Mucosa of rectum (tissue), 2 donors: ENCODE measurements at regions not wholly inside any gene's neighbourhood (a gene's known extent, or its start where the extent isn't known, plus 50 kb on each side); places are given as distances from the start of the nearest gene placed in this dataset.

Experiments used
- H3K27ac ChIP-seq, 2 donors: one replicate each; pipeline ENCODE4 v1.7.0; 2013; ENCODE audit warnings: inconsistent platforms in 2 of 2, low read depth in 2 of 2, low read length in 2 of 2
- H3K27me3 ChIP-seq, 2 donors: one replicate each; pipeline ENCODE4 v1.7.0; 2013; ENCODE audit warnings: low read length in 2 of 2; ENCODE audit not compliant: control insufficient read depth in 2 of 2, insufficient read depth in 2 of 2
- H3K36me3 ChIP-seq, 2 donors: one replicate each; pipeline ENCODE4 v1.7.0; 2013; ENCODE audit warnings: low read length in 2 of 2; ENCODE audit not compliant: control insufficient read depth in 2 of 2, insufficient read depth in 2 of 2
- H3K4me1 ChIP-seq, 2 donors: one replicate each; pipeline ENCODE4 v1.7.0; 2013; ENCODE audit warnings: low read length in 2 of 2, mild to moderate bottlenecking in 1 of 2; ENCODE audit not compliant: control insufficient read depth in 2 of 2, insufficient read depth in 2 of 2
- H3K4me3 ChIP-seq, 2 donors: one replicate each; pipeline ENCODE4 v1.7.0; 2013; ENCODE audit warnings: low read length in 2 of 2
- H3K9ac ChIP-seq, 2 donors: one replicate each; pipeline ENCODE4 v1.7.0; 2013; ENCODE audit warnings: low read length in 2 of 2, low read depth in 1 of 2, mild to moderate bottlenecking in 1 of 2
- H3K9me3 ChIP-seq, 2 donors: one replicate each; pipeline ENCODE4 v1.7.0; 2013; ENCODE audit warnings: low read length in 2 of 2; ENCODE audit not compliant: control insufficient read depth in 2 of 2
- donor health status: healthy.
- donor health status: Normal muscosa, but diverticular disease.

DNA sequence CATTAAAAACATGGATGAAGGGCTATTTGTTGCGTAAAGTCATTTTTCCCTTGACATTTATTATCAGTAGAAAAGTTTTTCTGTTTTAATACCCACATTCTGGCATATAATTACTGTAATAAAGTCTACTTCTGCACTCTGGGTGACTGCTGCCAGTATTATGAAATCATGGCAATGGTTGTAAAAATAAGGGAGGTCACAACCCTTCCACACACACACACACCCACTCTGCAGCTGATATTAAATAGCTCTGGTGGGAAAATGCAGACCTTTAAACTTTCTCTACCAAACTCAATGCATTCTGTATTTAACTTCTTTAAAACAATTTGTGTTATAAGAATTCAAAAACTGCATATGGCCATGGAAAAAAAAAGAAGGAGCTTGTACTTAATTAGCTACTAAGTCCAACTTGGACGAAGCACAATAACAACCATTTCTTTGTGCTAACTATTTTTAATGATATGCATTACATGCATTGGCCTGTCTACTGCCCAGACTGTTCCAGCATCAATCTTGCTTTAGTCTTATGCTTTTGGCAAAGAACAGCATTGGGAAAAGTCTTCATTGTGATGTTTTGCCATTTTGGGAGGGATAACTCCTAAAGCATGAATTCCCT, 137.6 kb upstream of the MAP3K1 start:
- Histone ChIP-seq H3K27me3 (no peaks in the 10 kb centered on the region), H3K27ac (no peak overlapping the region), H3K4me1 (no peaks in the 10 kb centered on the region), H3K4me3 (no peak overlapping the region), H3K36me3 (no peaks in the 10 kb centered on the region), H3K9me3 (no peaks in the 10 kb centered on the region), H3K9ac (no peak overlapping the region)

DNA sequence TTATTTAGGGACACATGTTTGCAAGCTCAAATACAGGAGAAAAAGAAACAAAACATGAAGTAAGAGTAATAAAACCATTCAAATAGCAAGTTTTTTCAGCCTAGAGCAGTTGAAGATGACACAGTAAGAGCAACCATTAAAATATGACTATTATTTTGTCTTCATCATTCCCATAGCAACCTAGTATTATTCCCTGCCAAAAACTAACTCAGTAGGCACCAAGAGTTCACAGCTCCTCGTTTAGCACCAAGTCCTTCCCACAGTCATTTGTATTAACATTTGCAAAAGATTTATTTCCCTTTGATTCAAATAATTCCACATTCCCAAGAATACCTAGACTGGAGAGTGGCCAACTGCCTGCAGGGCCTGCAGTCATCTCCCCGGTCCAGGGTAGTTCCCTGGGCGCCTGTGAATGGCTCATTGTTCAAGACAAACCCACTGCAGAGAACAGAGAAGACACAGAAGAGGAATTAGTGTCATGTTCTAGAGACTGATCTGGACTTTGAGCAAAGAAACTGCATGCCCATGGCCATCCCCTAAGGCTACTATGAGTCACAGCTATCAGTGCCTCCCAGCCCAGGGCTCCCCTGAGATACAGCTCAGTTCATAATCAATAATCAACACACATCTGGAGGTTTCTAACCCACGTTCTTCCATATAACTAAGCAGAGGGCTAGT, 139.1 kb upstream of the MAP3K1 start:
- no peaks in the 10 kb centered on the region for H3K27me3 ChIP-seq
- no peaks in the 10 kb centered on the region for H3K4me1 ChIP-seq
- H3K4me3 ChIP-seq, result no peak overlapping the region
- H3K9ac ChIP-seq, result no peak overlapping the region
- H3K36me3 ChIP-seq, result no peaks in the 10 kb centered on the region
- H3K27ac ChIP-seq, result no peak overlapping the region
- H3K9me3 ChIP-seq, result no peaks in the 10 kb centered on the region

DNA sequence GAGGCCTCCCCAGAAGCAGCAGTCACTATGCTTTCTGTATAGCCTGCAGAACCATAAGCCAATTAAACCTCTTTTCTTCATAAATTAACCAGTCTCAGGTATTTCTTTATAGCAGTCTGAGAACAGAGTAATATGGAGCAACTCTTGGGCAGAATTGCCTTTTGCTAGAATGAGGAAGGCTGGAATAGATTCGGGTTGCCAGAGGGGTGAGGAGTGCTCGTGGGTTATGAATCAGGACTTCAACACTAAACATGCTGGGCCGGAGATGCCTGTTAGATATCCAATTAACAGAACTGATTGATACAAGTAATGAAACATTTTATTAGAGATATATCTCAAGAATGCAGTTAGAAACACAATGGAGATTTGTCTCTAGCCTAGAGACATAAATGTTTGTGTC, 140.9 kb upstream of the MAP3K1 start:
- H3K4me3 ChIP-seq, result no peak overlapping the region
- H3K36me3 ChIP-seq, result no peaks in the 10 kb centered on the region
- H3K27me3 ChIP-seq, result no peaks in the 10 kb centered on the region
- peaks cover 2 to 3% of the 10 kb centered on the region in 2 donors for H3K4me1 ChIP-seq
- H3K9me3 ChIP-seq, result no peaks in the 10 kb centered on the region
- no peak overlapping the region for H3K27ac ChIP-seq
- no peak overlapping the region for H3K9ac ChIP-seq

DNA sequence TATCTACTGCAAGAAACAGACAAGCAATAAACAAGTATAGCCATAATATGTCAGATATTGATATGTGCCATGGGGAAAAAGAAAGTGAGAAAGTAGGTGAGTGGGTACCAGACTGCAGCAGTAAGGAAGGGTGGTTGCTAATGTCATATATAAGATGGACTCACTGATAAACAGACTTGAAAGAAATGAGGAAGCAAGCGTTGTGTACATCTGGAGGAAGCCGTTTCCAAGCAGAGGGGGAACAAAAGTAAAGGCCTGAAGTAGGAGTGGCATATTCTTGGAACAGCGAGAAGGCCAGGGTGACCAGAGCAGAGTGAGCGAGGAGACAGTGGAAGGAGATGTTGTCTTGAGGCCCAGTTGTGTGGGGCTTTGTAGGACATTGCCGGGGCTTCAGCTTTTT, 142.2 kb upstream of the MAP3K1 start:
- peaks cover 2 to 3% of the 10 kb centered on the region in 2 donors for H3K4me1 ChIP-seq
- no peak overlapping the region for H3K9ac ChIP-seq
- H3K36me3 ChIP-seq, result no peaks in the 10 kb centered on the region
- no peaks in the 10 kb centered on the region for H3K27me3 ChIP-seq
- no peak overlapping the region for H3K4me3 ChIP-seq
- no peak overlapping the region for H3K27ac ChIP-seq
- no peaks in the 10 kb centered on the region for H3K9me3 ChIP-seq

DNA sequence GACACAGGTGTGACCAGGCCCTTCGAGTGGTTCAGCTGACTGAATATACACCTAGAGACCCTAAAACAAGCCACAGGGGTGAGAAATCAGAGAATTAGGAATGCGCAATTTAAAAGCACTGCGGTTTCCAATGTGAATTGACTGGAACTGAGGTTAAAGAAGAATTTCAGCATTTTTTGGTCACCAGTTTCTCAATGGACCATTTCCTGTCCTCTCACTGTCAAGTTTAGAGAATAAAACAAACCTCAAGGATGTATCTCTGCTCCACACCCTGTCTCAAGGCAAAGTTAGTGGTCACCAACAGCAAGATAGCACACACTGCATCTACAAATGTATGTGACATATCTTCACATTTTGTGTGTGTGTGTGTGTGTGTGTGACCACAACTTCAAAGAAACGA, 143.8 kb upstream of the MAP3K1 start:
- no peaks in the 10 kb centered on the region for H3K9me3 ChIP-seq
- H3K4me1 ChIP-seq, result peaks cover 2 to 3% of the 10 kb centered on the region in 2 donors
- no peak overlapping the region for H3K9ac ChIP-seq
- no peak overlapping the region for H3K4me3 ChIP-seq
- no peaks in the 10 kb centered on the region for H3K36me3 ChIP-seq
- H3K27me3 ChIP-seq, result no peaks in the 10 kb centered on the region
- H3K27ac ChIP-seq, result no peak overlapping the region

DNA sequence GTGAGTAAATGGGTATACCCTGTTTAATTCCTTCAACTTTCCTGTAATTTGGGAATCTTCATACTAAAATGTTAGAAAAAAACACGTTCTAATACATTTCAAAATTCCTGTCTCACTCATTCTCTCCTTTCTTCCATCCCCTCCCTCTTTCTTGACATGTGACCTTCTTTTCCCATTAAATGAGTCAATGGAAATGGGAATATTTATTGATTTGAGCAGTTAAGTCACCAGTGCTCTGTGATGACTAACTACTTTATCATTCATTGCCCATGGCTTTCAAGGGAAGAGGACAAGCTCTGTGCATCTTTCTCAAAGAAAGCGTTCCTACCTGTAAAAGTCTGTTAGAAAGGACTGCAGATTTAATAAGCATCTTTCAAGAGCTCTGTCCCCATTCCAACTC, 144.4 kb upstream of the MAP3K1 start:
- H3K27me3 ChIP-seq, result no peaks in the 10 kb centered on the region
- H3K4me3 ChIP-seq, result no peak overlapping the region
- H3K4me1 ChIP-seq, result peaks cover 2 to 3% of the 10 kb centered on the region in 2 donors
- H3K9me3 ChIP-seq, result no peaks in the 10 kb centered on the region
- no peak overlapping the region for H3K9ac ChIP-seq
- H3K36me3 ChIP-seq, result no peaks in the 10 kb centered on the region
- H3K27ac ChIP-seq, result peak overlapping the region in 1 of 2 donors; percentile 6

DNA sequence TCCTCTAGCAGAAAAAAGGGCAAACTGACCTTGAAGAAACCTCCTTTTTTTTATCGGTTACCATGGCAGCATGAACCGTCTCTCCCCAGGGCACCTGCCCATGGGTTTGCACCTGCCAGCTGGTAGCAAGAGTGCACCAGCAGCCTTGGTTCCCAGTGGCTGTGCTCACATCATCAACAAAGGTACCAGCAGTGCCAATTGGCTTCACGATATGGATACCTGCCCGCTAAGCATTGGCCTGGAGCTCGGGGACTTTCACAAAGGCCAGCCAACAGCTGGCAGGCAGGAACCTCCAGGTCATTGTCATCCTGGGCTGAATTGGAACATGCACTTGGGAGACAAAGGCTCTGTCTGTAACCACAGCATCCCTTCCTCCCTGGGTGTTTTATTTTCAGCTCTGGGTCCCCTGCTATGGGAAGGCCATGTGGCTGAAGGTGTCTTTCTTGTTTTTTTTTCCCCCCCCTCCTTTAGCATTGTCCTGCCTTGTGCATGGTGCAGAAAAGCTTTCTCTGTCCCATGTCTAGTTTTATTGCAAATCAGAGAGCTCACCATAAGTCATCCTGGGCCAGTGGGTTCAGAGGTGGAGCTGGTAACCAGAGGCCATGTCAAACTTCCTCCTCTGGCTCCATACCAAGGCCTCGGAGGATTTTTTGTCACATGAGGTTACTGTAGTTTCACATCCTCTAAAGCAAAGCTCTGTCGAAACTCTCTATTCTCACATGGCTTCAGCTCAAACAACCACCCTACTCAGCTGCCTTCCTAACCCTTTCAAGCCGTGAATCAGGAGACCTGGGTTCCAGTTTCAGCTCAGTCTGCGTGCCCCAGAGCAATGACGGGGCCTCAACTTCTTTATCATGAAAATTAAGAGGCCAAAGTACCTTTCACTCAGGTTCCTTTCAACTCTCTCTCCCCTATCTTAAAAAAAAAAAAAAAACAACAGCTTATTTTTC, 145.5 kb upstream of the MAP3K1 start:
- Histone ChIP-seq H3K9me3 (no peaks in the 10 kb centered on the region), H3K4me1 (peaks cover 2 to 3% of the 10 kb centered on the region in 2 donors), H3K4me3 (no peak overlapping the region), H3K36me3 (no peaks in the 10 kb centered on the region), H3K27ac (peak overlapping the region in 1 of 2 donors; percentile 43), H3K27me3 (no peaks in the 10 kb centered on the region), H3K9ac (no peak overlapping the region)

DNA sequence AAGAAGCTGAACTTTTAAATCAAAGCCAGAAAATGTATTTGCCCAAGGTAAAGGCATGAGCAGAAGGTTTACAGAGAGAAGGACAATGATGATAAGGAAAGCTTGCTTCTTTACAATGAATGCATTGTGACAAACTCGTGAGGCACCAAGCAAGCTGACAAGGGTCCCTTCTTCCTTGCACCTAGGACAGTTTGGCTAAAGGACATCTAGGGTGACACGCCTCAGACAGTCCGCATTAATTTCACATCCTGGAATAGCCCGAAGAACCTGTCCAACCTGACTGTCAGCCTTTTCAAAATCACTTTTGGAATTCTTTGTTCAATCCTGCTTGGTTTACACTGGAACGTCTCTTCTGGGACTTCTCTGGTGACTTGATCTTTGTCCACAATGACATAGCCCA, 146.4 kb upstream of the MAP3K1 start:
- peaks cover 2 to 3% of the 10 kb centered on the region in 2 donors for H3K4me1 ChIP-seq
- H3K9me3 ChIP-seq, result no peaks in the 10 kb centered on the region
- no peaks in the 10 kb centered on the region for H3K27me3 ChIP-seq
- no peaks in the 10 kb centered on the region for H3K36me3 ChIP-seq
- H3K4me3 ChIP-seq, result no peak overlapping the region
- H3K27ac ChIP-seq, result peak overlapping the region in 1 of 2 donors; percentile 43
- H3K9ac ChIP-seq, result no peak overlapping the region

DNA sequence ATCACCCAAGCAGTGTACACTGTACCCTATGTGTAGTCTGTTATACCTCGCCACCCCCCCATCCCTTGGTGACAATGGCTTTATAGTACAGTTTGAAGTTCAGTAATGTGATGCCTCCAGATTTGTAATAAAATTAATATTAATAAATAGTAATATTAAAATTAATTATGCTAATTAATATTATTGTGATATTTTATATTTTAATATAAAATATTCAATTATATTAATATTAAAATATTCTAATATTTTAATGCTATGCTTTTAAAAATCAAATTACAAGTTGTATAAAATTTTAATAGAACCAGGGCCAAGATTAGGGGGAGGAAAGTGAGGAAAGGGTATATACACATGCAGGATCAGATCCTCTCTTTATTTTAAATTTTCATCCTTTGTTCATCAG, 147.7 kb upstream of the MAP3K1 start:
- Histone ChIP-seq H3K27me3 (no peaks in the 10 kb centered on the region), H3K27ac (no peak overlapping the region), H3K9ac (no peak overlapping the region), H3K9me3 (no peaks in the 10 kb centered on the region), H3K36me3 (no peaks in the 10 kb centered on the region), H3K4me3 (no peak overlapping the region), H3K4me1 (peaks cover 2 to 3% of the 10 kb centered on the region in 2 donors)

DNA sequence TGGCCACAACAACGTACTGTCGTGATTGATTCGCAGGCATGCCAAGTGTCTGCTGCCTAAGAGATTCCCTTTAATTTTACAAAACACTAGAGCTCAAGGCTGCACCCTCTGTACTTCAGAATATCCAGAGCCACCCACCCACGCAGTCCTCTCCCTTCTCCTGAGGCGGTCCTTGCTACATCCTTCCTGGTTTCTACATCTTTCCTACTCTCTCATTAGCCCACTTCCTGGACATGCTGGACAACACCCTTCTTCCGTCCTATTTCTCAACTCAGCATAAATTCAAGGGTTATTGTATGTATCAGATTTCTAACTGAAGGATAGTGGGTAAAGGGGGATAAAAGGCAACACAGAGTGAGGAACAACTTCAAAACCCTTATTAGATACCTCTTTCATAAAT, 148.4 kb upstream of the MAP3K1 start:
- Histone ChIP-seq H3K9ac (no peak overlapping the region), H3K4me1 (peaks cover 2 to 3% of the 10 kb centered on the region in 2 donors), H3K27ac (no peak overlapping the region), H3K4me3 (no peak overlapping the region), H3K9me3 (no peaks in the 10 kb centered on the region), H3K27me3 (no peaks in the 10 kb centered on the region), H3K36me3 (no peaks in the 10 kb centered on the region)
